IPS-15b (cell line): ENCODE measurements at regions not wholly inside any gene's neighbourhood (a gene's known extent, or its start where the extent isn't known, plus 50 kb on each side); places are given as distances from the start of the nearest gene placed in this dataset.

Experiments used
- H3K27me3 ChIP-seq: one replicate; pipeline ENCODE4 v1.6.1; 2013; ENCODE audit warnings: low read length; ENCODE audit not compliant: control insufficient read depth, insufficient read depth
- H3K36me3 ChIP-seq: one replicate; pipeline ENCODE4 v1.6.1; 2013; ENCODE audit warnings: low read length; ENCODE audit not compliant: control insufficient read depth, insufficient read depth
- H3K4me1 ChIP-seq: one replicate; pipeline ENCODE4 v1.6.1; 2013; ENCODE audit warnings: mild to moderate bottlenecking, low read length; ENCODE audit not compliant: control insufficient read depth, insufficient read depth
- H3K4me3 ChIP-seq: one replicate; pipeline ENCODE4 v1.5.1; 2013; ENCODE audit warnings: low read depth, low read length
- H3K9ac ChIP-seq: one replicate; pipeline ENCODE4 v1.6.1; 2013; ENCODE audit warnings: low read depth, mild to moderate bottlenecking, low read length
- H3K9me3 ChIP-seq: one replicate; pipeline ENCODE4 v1.6.1; 2013; ENCODE audit warnings: mild to moderate bottlenecking, low read length; ENCODE audit not compliant: control insufficient read depth, insufficient read depth

DNA sequence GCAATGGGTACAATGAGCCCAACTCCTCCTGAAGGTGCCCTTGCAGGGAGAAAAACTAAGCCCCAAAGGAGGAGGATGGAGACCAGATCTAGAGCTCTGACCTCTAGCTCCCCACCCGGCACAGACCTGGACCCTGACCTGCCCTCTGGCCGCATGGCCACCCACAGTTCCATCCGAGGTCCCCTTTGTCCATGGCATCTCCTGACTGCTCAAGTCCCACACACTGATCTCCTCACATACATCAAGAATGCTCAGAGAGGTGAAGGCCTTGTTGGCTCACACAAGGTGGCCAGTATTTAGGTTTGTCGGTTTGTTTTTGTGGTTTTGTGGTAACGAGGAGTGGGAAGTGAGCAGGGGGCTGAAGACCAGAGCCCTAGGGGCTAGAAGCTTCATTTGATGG, 423.5 kb upstream of the B3GAT1 start:
- H3K9ac ChIP-seq = no peak overlapping the region
- H3K9me3 ChIP-seq = no peaks in the 10 kb centered on the region
- H3K27me3 ChIP-seq = no peaks in the 10 kb centered on the region
- no peaks in the 10 kb centered on the region for H3K4me1 ChIP-seq
- no peaks in the 10 kb centered on the region for H3K36me3 ChIP-seq
- H3K4me3 ChIP-seq = no peak overlapping the region

DNA sequence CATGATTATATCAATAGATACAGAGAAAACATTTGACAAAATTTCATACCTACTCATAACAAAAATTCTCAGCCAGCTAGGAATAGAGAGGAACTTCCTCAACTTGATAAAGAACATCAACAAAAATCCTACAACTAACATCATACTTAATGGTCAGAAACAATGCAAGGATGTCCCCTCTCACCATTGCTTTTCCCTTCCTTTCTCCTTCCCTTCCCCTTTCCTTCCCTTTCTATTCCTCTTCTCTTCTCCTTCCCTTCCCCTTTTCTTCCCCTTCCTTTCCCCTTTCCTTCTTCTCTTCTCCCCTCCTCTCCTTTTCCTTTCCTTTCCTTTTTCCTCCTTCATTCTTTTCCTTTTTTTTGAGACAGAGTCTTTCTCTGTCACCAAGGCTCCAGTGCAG, 418.3 kb upstream of the B3GAT1 start:
- no peak overlapping the region for H3K4me3 ChIP-seq
- no peaks in the 10 kb centered on the region for H3K36me3 ChIP-seq
- no peaks in the 10 kb centered on the region for H3K4me1 ChIP-seq
- no peaks in the 10 kb centered on the region for H3K9me3 ChIP-seq
- no peak overlapping the region for H3K9ac ChIP-seq
- H3K27me3 ChIP-seq = no peaks in the 10 kb centered on the region

DNA sequence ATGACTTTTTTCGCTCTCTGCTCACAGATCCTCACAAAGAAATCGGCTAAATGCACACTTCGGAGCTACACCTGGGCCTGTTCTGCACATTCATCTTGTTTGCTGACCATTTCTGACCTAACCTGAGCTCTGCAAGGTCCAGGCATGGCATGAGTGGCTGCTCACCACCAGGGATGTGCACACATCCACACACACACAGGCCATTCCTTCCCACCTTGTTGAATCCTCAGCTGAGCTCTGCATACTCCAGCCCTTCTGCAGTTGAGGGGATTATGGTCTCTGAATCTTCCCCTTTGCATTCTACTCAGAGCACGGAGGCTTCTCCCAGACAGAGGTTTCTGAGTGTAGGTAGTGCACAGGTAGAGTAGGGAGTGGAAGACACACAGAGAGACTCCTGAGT, 411.9 kb upstream of the B3GAT1 start:
- H3K9ac ChIP-seq = no peak overlapping the region
- H3K4me3 ChIP-seq = no peak overlapping the region
- H3K27me3 ChIP-seq = no peaks in the 10 kb centered on the region
- H3K4me1 ChIP-seq = peaks cover 3% of the 10 kb centered on the region
- H3K9me3 ChIP-seq = no peaks in the 10 kb centered on the region
- no peaks in the 10 kb centered on the region for H3K36me3 ChIP-seq

DNA sequence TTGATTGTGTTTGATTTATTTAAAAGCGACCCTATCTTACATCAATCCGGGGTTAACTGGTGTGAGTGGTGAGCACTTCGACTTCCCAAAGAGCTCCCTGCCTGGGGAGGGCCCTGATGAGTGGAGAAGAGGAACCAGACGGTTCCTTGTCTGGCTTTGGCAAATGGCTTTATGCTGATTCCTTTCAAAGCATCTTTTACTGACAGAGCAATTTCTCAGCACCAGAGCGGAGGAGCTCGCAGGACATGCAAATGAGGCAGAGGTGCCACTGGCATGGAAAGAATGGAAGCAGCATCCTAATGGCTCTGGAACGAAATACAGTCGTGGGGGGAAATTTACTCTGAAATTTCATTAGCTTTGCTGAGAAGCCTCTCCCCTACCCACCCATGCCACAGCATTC, 410.9 kb upstream of the B3GAT1 start:
- H3K9ac ChIP-seq = no peak overlapping the region
- peaks cover 3% of the 10 kb centered on the region for H3K4me1 ChIP-seq
- no peaks in the 10 kb centered on the region for H3K9me3 ChIP-seq
- no peaks in the 10 kb centered on the region for H3K27me3 ChIP-seq
- H3K36me3 ChIP-seq = no peaks in the 10 kb centered on the region
- H3K4me3 ChIP-seq = no peak overlapping the region

DNA sequence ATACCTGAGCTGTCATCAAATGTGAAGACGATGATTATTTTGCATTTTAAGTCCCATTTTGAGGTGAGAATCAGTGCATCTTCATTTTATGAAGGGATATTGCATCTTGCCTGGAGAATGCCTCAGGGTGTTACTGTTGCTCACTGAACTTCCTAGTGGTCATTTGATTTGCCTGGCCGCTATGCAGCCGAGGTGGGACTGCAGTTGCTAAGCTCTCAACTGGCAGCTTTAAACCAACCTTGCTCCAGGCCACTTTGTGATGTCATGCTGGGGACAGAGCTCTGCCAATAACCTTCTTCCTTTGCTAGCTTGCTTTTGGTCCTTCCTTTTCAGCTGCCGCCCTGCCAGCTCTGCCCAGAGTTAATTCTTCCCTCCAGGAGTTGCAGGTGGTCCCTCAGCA, 409.4 kb upstream of the B3GAT1 start:
- H3K9me3 ChIP-seq = no peaks in the 10 kb centered on the region

DNA sequence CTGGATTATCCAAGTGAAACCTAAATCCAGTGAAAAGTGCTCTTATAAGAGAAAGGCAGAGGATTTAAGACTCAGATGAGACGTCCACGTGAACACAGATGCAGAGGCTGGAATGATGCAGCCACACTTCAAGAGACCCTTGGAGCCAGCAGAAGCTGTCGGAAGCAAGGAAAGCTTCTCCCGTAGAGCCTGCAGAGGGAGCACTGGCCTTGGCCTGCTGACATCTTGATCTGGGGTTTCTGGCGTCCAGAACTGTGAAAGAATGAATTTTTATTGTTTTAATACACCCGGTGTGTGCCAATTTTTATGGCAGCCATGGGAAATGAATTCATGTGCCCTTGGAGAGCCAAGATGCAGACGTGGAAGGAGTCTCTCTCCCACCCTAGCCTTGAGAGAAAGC, 407.0 kb upstream of the B3GAT1 start:
- H3K27me3 ChIP-seq = no peaks in the 10 kb centered on the region
- no peak overlapping the region for H3K4me3 ChIP-seq
- H3K9me3 ChIP-seq = no peaks in the 10 kb centered on the region
- no peaks in the 10 kb centered on the region for H3K36me3 ChIP-seq
- peaks cover 3% of the 10 kb centered on the region for H3K4me1 ChIP-seq
- no peak overlapping the region for H3K9ac ChIP-seq

More for the DNA sequence above, 409.4 kb upstream of the B3GAT1 start:
- Histone ChIP-seq H3K9ac (no peak overlapping the region), H3K36me3 (no peaks in the 10 kb centered on the region), H3K4me1 (peaks cover 3% of the 10 kb centered on the region), H3K4me3 (no peak overlapping the region), H3K27me3 (no peaks in the 10 kb centered on the region)

DNA sequence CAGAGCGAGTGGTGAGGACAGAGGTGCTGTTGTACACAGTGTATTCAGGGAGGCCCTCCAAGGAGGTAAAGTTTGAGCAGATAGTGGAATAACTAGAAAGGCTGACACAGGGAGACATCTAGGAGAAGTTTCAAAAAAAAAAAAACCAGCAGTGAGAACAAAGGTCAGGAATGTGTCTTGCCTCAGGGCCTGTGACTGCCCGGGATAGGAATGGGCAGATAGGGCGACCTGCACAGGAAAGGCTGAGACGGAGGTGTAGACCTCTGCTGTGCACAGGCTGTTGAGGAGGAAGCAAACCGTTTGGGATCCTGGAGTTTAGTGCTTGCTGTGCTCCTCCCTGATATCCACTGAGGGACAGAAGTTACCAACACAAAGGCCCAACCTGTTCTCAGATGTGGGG, 406.5 kb upstream of the B3GAT1 start:
- H3K4me1 ChIP-seq = peaks cover 3% of the 10 kb centered on the region

DNA sequence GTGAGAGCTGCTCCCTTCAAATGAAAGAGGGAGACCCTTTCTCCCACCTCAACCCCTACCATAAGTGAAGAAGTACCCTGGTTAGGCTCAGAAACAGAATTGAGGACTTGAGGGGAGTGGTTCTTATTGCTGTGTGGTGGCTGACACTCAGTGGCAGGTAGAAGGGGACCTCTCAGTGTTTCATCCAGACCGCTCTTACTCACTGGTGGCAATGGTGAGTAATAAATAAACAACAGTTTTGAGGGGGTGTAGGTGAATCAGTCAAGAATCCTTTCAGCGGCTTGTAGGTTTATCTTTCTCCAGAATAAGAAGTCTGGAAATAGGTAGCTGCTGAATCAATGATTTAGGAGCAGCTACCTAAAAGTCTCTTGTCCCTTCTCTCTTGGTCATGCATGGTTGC, 403.4 kb upstream of the B3GAT1 start:
- Histone ChIP-seq H3K9me3 (no peaks in the 10 kb centered on the region), H3K4me1 (peaks cover 3% of the 10 kb centered on the region), H3K36me3 (no peaks in the 10 kb centered on the region), H3K27me3 (no peaks in the 10 kb centered on the region), H3K4me3 (no peak overlapping the region), H3K9ac (no peak overlapping the region)

More for the DNA sequence above, 406.5 kb upstream of the B3GAT1 start:
- Histone ChIP-seq H3K9ac (no peak overlapping the region), H3K9me3 (no peaks in the 10 kb centered on the region), H3K4me3 (no peak overlapping the region), H3K27me3 (no peaks in the 10 kb centered on the region), H3K36me3 (no peaks in the 10 kb centered on the region)

DNA sequence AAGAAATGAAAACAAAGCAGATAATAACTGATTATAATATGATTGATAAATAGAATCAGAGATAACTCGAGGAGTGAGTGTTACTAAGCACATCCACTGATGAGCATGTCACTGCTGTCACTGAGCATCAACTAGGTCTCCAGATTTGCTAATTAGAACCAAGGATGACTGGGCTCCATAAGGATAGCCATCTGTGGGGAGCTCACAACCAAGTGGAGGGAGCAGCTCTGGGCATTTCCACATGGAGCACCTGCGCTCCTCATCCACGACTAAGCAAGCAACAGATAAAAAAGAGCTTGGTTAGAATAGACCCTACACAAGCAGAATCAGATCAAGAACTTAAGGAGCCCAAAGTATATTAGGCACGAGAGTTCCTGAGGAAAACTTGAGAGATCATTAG, 396.0 kb upstream of the B3GAT1 start:
- Histone ChIP-seq H3K9me3 (no peaks in the 10 kb centered on the region), H3K4me3 (no peak overlapping the region), H3K9ac (no peak overlapping the region), H3K36me3 (no peaks in the 10 kb centered on the region), H3K27me3 (no peaks in the 10 kb centered on the region), H3K4me1 (no peaks in the 10 kb centered on the region)

DNA sequence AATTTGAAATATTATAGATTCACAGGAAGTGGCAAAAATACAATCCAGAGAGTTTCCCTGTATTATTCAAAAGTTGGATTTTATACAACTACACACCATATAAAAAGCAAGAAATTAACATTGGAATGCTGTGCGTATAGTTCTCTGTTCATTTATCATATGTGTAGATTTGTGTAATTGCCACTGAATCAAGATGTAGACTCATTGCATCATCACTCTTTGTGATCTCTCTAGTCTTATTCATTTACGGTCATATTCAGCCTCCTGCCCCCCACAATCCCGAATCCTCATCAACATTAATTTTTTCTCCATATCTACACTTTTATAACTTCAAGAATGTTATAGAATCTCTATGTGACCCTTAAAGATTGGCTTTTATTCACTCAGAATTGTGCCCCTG, 390.6 kb upstream of the B3GAT1 start:
- Histone ChIP-seq H3K4me1 (peaks cover 11% of the 10 kb centered on the region), H3K9me3 (no peaks in the 10 kb centered on the region)

DNA sequence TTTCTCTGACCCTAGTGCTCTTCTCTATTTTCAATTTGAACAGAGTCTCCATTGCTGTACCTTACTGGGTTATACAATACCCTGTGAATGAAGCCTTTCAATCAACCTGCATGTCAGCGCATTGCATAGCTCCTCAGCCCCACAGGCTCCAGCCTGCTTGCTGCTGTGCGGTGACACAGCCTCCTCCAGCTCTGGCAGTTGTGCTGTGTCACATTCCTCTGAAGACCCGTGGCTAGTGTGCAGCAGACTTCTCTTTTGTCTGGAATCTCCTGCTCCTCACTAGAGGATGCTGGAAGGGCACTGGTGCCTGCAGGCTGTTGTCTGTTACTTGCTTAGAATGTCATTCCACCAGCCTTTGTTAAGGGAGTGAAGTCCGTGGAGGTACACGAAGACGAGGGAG, 390.1 kb upstream of the B3GAT1 start:
- Histone ChIP-seq H3K27me3 (no peaks in the 10 kb centered on the region), H3K9ac (no peak overlapping the region), H3K4me1 (peaks cover 11% of the 10 kb centered on the region)

More for the DNA sequence above, 390.6 kb upstream of the B3GAT1 start:
- Histone ChIP-seq H3K4me3 (no peak overlapping the region), H3K36me3 (no peaks in the 10 kb centered on the region), H3K27me3 (no peaks in the 10 kb centered on the region), H3K9ac (no peak overlapping the region)

DNA sequence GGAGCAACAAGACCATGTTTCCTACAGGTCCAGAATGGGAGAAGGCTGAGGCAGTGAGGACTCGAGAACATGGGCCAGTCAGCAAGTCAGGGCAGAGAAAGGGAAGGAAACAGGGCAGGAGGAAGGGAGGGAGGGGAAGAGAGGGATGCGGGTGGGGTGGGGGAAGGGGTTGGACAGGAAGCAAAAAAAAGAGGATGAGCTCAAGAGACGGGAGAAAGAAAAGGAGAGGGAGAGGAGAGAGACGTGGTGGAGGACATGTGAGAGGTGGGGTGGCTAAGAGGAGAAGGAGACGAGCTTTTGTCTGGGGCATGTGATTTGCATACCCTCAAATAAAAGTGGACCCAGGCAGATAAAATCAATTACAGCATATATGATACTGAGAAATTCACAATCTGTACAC, 389.5 kb upstream of the B3GAT1 start:
- Histone ChIP-seq H3K9ac (no peak overlapping the region), H3K4me3 (no peak overlapping the region), H3K9me3 (no peaks in the 10 kb centered on the region), H3K36me3 (no peaks in the 10 kb centered on the region), H3K4me1 (peaks cover 11% of the 10 kb centered on the region), H3K27me3 (no peaks in the 10 kb centered on the region)

More for the DNA sequence above, 390.1 kb upstream of the B3GAT1 start:
- Histone ChIP-seq H3K4me3 (no peak overlapping the region), H3K36me3 (no peaks in the 10 kb centered on the region), H3K9me3 (no peaks in the 10 kb centered on the region)

DNA sequence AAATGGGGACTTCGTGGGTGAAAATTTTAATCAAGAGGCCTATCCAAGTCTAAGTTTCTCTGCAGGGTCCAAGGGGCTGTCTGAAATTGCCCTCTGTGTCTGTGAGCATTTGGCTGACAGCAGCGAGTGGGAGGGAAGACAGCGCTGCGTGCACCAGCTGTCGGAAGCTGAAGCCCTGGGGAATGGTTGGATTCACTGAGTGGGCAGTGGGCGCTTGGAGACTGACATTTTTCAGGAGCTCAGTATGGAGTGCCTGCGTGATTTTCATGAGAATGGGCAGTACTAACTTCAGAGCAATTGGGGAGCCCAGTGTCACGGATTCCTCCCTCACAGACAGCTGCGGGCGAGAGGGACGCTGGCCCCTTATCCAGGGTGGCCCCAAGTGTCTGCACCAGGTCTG, 388.8 kb upstream of the B3GAT1 start:
- no peak overlapping the region for H3K4me3 ChIP-seq
- no peaks in the 10 kb centered on the region for H3K9me3 ChIP-seq
- peaks cover 11% of the 10 kb centered on the region for H3K4me1 ChIP-seq
- H3K9ac ChIP-seq = no peak overlapping the region
- H3K36me3 ChIP-seq = no peaks in the 10 kb centered on the region
- no peaks in the 10 kb centered on the region for H3K27me3 ChIP-seq
